Mesenchymal stem cell (in vitro differentiated cells and primary cell): ENCODE measurements at regions not wholly inside any gene's neighbourhood (a gene's known extent, or its start where the extent isn't known, plus 50 kb on each side); places are given as distances from the start of the nearest gene placed in this dataset.
A peak's percentile ranks its signal among the peaks of the same experiment; 100 is the strongest.

ENCODE experiments used
- DNase-seq: peaks from one replicate; pipeline ENCODE4 v3.0.0-alpha.2; 2013
- H2AFZ ChIP-seq: one replicate; pipeline ENCODE4 v1.6.1; 2013; ENCODE audit warnings: low read depth, mild to moderate bottlenecking, control low read depth, inconsistent platforms, low read length, moderate library complexity
- H2AK5ac ChIP-seq: 2 replicates; pipeline ENCODE4 v1.6.1; 2013; ENCODE audit warnings: low read length, moderate library complexity, mild to moderate bottlenecking, inconsistent platforms; ENCODE audit not compliant: severe bottlenecking
- H2BK120ac ChIP-seq: one replicate; pipeline ENCODE4 v1.6.1; 2013; ENCODE audit warnings: low read depth, mild to moderate bottlenecking, inconsistent platforms, low read length, moderate library complexity
- H2BK12ac ChIP-seq, 2 experiments: one replicate each; pipeline ENCODE4 v1.6.1; 2013; ENCODE audit warnings: inconsistent platforms in 2 of 2, low read length in 2 of 2, mild to moderate bottlenecking in 2 of 2, moderate library complexity in 2 of 2, control low read depth in 1 of 2
- H2BK15ac ChIP-seq: one replicate; pipeline ENCODE4 v1.6.1; 2013; ENCODE audit warnings: mild to moderate bottlenecking, low read depth, inconsistent platforms; ENCODE audit not compliant: poor library complexity, severe bottlenecking
- H2BK5ac ChIP-seq: 2 replicates; pipeline ENCODE4 v1.6.1; 2013; ENCODE audit warnings: low read depth, mild to moderate bottlenecking, low read length, control low read depth, inconsistent platforms; ENCODE audit not compliant: poor library complexity, severe bottlenecking
- H3K14ac ChIP-seq, 2 experiments: one replicate each; pipeline ENCODE4 v1.6.1; 2013; ENCODE audit warnings: inconsistent platforms in 2 of 2, low read length in 2 of 2, control low read depth in 1 of 2, mild to moderate bottlenecking in 1 of 2, moderate library complexity in 1 of 2
- H3K18ac ChIP-seq, 2 experiments: one replicate each; pipeline ENCODE4 v1.6.1; 2013; ENCODE audit warnings: inconsistent platforms in 2 of 2, low read length in 2 of 2, control low read depth in 1 of 2, low read depth in 1 of 2, mild to moderate bottlenecking in 1 of 2
- H3K23ac ChIP-seq, 2 experiments: one replicate each; pipeline ENCODE4 v1.6.1; 2013; ENCODE audit warnings: inconsistent platforms in 2 of 2, low read length in 2 of 2, mild to moderate bottlenecking in 2 of 2, moderate library complexity in 2 of 2, control low read depth in 1 of 2
- H3K27ac ChIP-seq: 2 replicates; pipeline ENCODE4 v1.5.1; 2013; ENCODE audit warnings: mild to moderate bottlenecking, moderate library complexity, low read length, control low read depth, inconsistent platforms; ENCODE audit not compliant: poor library complexity, severe bottlenecking
- H3K27me3 ChIP-seq, 2 experiments: 2 replicates each; pipeline versions ENCODE4 v1.6.1 to v1.7.0; 2013; ENCODE audit warnings: low read length in 2 of 2, mild to moderate bottlenecking in 2 of 2, moderate library complexity in 2 of 2, control low read depth in 1 of 2, inconsistent platforms in 1 of 2; ENCODE audit not compliant: control insufficient read depth in 1 of 2, insufficient read depth in 1 of 2
- H3K36me3 ChIP-seq, 2 experiments: 2 replicates each; pipeline versions ENCODE4 v1.6.1 to v1.7.0; 2013; ENCODE audit warnings: low read length in 2 of 2, control low read depth in 1 of 2, inconsistent platforms in 1 of 2, low read depth in 1 of 2, mild to moderate bottlenecking in 1 of 2; ENCODE audit not compliant: insufficient read depth in 2 of 2, control insufficient read depth in 1 of 2
- H3K4ac ChIP-seq, 2 experiments: one replicate each; pipeline ENCODE4 v1.6.1; 2013; ENCODE audit warnings: inconsistent platforms in 2 of 2, low read length in 2 of 2, mild to moderate bottlenecking in 2 of 2, moderate library complexity in 2 of 2, control low read depth in 1 of 2, low read depth in 1 of 2
- H3K4me1 ChIP-seq: 2 replicates; pipeline ENCODE4 v1.6.1; 2013; ENCODE audit warnings: low read depth, low read length, control low read depth; ENCODE audit not compliant: control insufficient read depth, insufficient read depth
- H3K4me2 ChIP-seq: 2 replicates; pipeline ENCODE4 v1.6.1; 2013; ENCODE audit warnings: low read length, mild to moderate bottlenecking, inconsistent platforms; ENCODE audit not compliant: poor library complexity, severe bottlenecking
- H3K4me3 ChIP-seq, 2 experiments: 2 replicates each; pipeline versions ENCODE4 v1.5.1 to v1.7.0; 2013; ENCODE audit warnings: low read length in 2 of 2, mild to moderate bottlenecking in 2 of 2, control low read depth in 1 of 2, low read depth in 1 of 2; ENCODE audit not compliant: insufficient read depth in 1 of 2
- H3K79me1 ChIP-seq: replicated peaks from 2 replicates; pipeline ENCODE4 v1.6.1; 2013; ENCODE audit warnings: mild to moderate bottlenecking, control low read depth, low read length, inconsistent platforms; ENCODE audit not compliant: poor library complexity, severe bottlenecking
- H3K9ac ChIP-seq: 2 replicates; pipeline ENCODE4 v1.7.0; 2013; ENCODE audit warnings: mild to moderate bottlenecking, low read length, moderate library complexity
- H3K9me3 ChIP-seq: 2 replicates; pipeline ENCODE4 v1.7.0; 2013; ENCODE audit warnings: mild to moderate bottlenecking, low read length; ENCODE audit not compliant: control insufficient read depth
- H4K8ac ChIP-seq: one replicate; pipeline ENCODE4 v1.6.1; 2013; ENCODE audit warnings: inconsistent platforms, mild to moderate bottlenecking, low read length, moderate library complexity
- H4K91ac ChIP-seq: one replicate; pipeline ENCODE4 v1.6.1; 2013; ENCODE audit warnings: mild to moderate bottlenecking, low read length, inconsistent platforms
- WGBS: methylation state at CpG from one replicate; pipeline ENCODE4 v1.1.7; 2013; ENCODE audit warnings: mixed read lengths; 5-methylcytosine and 5-hydroxymethylcytosine counted together

DNA sequence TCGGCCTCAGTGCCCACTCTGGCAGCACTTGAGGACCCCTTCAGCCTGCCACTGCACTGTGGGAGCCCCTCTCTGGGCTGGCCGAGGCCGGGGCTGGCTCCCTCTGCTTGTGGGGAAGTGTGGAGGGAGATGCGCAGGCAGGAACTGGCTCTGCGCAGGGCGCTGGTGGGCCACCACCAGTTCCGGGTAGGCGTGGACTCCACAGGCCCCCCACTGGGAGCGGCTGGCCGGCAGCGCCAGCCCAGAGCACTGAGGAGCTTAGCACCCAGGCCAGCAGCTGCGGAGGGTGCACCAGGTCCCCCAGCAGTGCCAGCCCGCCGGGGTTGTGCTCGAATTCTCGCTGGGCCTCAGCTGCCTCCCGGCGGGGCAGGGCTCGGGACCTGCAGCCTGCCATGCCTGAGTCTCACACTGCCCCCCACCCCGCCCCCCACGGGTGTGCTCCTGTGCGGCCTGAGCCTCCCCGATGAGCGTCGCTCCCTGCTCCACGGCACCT, 216.9 kb upstream of the TACR3 start:
- no peak overlapping the region for H3K4me2 ChIP-seq
- no peak overlapping the region for H4K91ac ChIP-seq
- no peak overlapping the region for H2AK5ac ChIP-seq
- no peaks in the 10 kb centered on the region for H3K4me1 ChIP-seq
- no peak overlapping the region for H3K23ac ChIP-seq
- no peak overlapping the region for H4K8ac ChIP-seq
- H3K27ac ChIP-seq: no peak overlapping the region
- H2BK5ac ChIP-seq: no peak overlapping the region
- H2AFZ ChIP-seq: no peak overlapping the region
- H3K18ac ChIP-seq: no peak overlapping the region
- H3K14ac ChIP-seq: no peak overlapping the region
- no peak overlapping the region for H3K4me3 ChIP-seq
- H3K27me3 ChIP-seq: peaks cover 3 to 6% of the 10 kb centered on the region in 2 experiments
- H3K36me3 ChIP-seq: no peaks in the 10 kb centered on the region
- 93% methylated on average over 26 of the region's 26 CpGs for WGBS
- H3K9me3 ChIP-seq: no peaks in the 10 kb centered on the region
- H3K4ac ChIP-seq: no peak overlapping the region
- no peak overlapping the region for H2BK12ac ChIP-seq
- H3K79me1 ChIP-seq: no peaks in the 10 kb centered on the region
- H2BK120ac ChIP-seq: no peak overlapping the region
- no peak overlapping the region for H2BK15ac ChIP-seq
- DNase-seq: no peak
- H3K9ac ChIP-seq: no peak overlapping the region

DNA sequence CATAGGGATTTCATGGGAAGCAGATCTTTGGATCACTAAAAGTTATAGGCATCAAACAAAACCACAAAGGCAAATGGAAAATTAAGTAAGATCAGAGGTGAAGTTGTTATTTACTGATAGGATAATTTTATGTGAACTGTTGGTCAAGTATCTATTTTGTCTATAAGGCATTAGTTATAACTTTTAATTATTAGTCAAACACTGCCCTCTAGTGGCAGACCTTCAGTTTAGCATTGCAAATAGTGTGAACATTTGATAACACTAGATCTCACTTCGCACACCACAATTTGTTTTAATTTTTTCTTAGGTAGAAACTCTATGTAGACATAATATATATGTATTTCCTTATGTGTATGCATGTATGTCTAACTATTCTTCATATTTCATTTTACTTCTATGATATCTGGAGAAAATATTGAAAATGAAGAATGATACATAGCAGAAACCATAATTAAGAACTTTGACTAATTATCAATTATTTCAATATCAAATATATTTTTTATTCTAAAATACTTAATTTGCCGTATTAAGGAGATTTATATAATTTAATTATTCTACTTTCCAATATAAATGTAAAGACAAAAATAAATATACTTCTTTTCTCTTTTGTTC, 214.5 kb upstream of the TACR3 start:
- H3K4me1 ChIP-seq: no peaks in the 10 kb centered on the region
- no peak overlapping the region for H3K4me3 ChIP-seq
- H3K36me3 ChIP-seq: no peaks in the 10 kb centered on the region
- DNase-seq: peak; percentile 47
- H3K27ac ChIP-seq: no peak overlapping the region
- H3K4ac ChIP-seq: no peak overlapping the region
- H4K8ac ChIP-seq: no peak overlapping the region
- no peak overlapping the region for H4K91ac ChIP-seq
- no peak overlapping the region for H3K9ac ChIP-seq
- H2BK5ac ChIP-seq: no peak overlapping the region
- no peak overlapping the region for H2BK15ac ChIP-seq
- no peak overlapping the region for H2AK5ac ChIP-seq
- no peak overlapping the region for H2AFZ ChIP-seq
- peaks cover 0 to 2% of the 10 kb centered on the region in 2 experiments for H3K27me3 ChIP-seq
- no peak overlapping the region for H2BK120ac ChIP-seq
- H3K79me1 ChIP-seq: no peaks in the 10 kb centered on the region
- H3K14ac ChIP-seq: no peak overlapping the region
- no peak overlapping the region for H3K18ac ChIP-seq
- no peaks in the 10 kb centered on the region for H3K9me3 ChIP-seq
- WGBS: no CpG with 5 or more reads among the region's 2 CpGs
- H2BK12ac ChIP-seq: no peak overlapping the region
- H3K23ac ChIP-seq: no peak overlapping the region
- H3K4me2 ChIP-seq: no peak overlapping the region

DNA sequence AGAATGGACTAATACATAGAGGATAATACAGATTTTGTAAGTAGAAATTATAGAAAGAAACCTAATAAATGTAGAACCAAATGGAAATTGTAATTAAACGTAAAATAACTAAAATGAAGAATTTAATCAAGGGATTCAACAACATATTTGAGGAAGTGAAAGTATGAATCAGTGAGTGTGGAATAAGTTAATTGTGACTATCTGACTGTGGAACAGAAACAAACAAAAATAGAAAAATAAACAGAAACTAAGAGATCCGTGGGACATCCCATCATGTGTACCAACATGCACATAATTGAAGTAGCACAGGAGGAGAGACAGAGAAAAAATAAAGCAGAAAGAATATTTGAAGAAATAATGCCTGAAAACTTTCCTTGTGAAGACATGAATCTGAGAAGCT, 208.6 kb upstream of the TACR3 start:
- no peak overlapping the region for H3K14ac ChIP-seq
- WGBS: no CpG with 5 or more reads among the region's 2 CpGs

DNA sequence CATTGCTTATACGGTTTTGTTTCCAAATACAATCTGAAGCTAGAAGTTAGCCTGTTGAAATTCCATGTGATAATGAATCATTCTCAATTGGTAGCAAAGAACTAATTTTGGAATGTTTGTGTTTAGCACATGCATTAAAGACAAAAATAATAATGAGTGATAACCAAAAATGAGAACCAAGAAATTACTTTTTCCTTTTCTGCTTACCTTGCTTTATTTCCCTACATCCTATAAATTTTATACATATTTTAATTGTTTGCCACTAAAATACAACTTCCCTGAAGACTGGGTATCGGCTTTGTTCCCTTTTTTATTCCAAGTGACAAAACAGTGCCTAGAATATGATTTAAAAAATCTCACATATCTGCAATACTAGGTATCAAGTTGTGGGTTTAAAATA, 203.8 kb upstream of the TACR3 start:
- Histone ChIP-seq H4K8ac (no peak overlapping the region), H2BK120ac (no peak overlapping the region), H3K4me3 (no peak overlapping the region), H3K18ac (no peak overlapping the region), H2AK5ac (no peak overlapping the region), H2BK15ac (no peak overlapping the region), H3K9me3 (no peaks in the 10 kb centered on the region), H3K27ac (no peak overlapping the region), H3K36me3 (no peaks in the 10 kb centered on the region), H3K27me3 (no peaks in the 10 kb centered on the region), H3K23ac (no peak overlapping the region), H2BK5ac (no peak overlapping the region), H2BK12ac (no peak overlapping the region), H3K9ac (no peak overlapping the region), H3K14ac (no peak overlapping the region), H3K4me1 (no peaks in the 10 kb centered on the region), H4K91ac (no peak overlapping the region), H3K4ac (no peak overlapping the region), H2AFZ (no peak overlapping the region), H3K79me1 (no peaks in the 10 kb centered on the region), H3K4me2 (no peak overlapping the region)
- no peak for DNase-seq
- WGBS: 73% methylated on average over 2 of the region's 2 CpGs

More for the DNA sequence above, 208.6 kb upstream of the TACR3 start:
- H2BK15ac ChIP-seq: no peak overlapping the region
- H3K4me2 ChIP-seq: no peak overlapping the region
- no peak overlapping the region for H3K4me3 ChIP-seq
- no peak overlapping the region for H3K4ac ChIP-seq
- no peaks in the 10 kb centered on the region for H3K36me3 ChIP-seq
- no peak overlapping the region for H2AFZ ChIP-seq
- no peak overlapping the region for H3K9ac ChIP-seq
- DNase-seq: no peak
- no peak overlapping the region for H2AK5ac ChIP-seq
- no peaks in the 10 kb centered on the region for H3K79me1 ChIP-seq
- H3K18ac ChIP-seq: no peak overlapping the region
- H2BK5ac ChIP-seq: no peak overlapping the region
- no peaks in the 10 kb centered on the region for H3K4me1 ChIP-seq
- H3K27me3 ChIP-seq: no peaks in the 10 kb centered on the region
- no peak overlapping the region for H4K8ac ChIP-seq
- no peaks in the 10 kb centered on the region for H3K9me3 ChIP-seq
- H3K23ac ChIP-seq: no peak overlapping the region
- no peak overlapping the region for H4K91ac ChIP-seq
- no peak overlapping the region for H3K27ac ChIP-seq
- H2BK12ac ChIP-seq: no peak overlapping the region
- no peak overlapping the region for H2BK120ac ChIP-seq
